GM19025 (cell line): ENCODE measurements at regions not wholly inside any gene's neighbourhood (a gene's known extent, or its start where the extent isn't known, plus 50 kb on each side); places are given as distances from the start of the nearest gene placed in this dataset.

ENCODE experiments used
- ATAC-seq: cut with Tn5 transposase; IDR thresholded peaks from one replicate; pipeline ENCODE4 v1.9.1; 2021; ENCODE audit warnings: mild to moderate bottlenecking, low read depth, moderate library complexity; ENCODE audit not compliant: unreplicated experiment

GRCh38 chr9:26026423-26027100, 348.3 kb upstream of the TUSC1 start:
- ATAC-seq = no peak

GRCh38 chr9:26013199-26013598, 335.0 kb upstream of the TUSC1 start:
- no peak for ATAC-seq

DNA sequence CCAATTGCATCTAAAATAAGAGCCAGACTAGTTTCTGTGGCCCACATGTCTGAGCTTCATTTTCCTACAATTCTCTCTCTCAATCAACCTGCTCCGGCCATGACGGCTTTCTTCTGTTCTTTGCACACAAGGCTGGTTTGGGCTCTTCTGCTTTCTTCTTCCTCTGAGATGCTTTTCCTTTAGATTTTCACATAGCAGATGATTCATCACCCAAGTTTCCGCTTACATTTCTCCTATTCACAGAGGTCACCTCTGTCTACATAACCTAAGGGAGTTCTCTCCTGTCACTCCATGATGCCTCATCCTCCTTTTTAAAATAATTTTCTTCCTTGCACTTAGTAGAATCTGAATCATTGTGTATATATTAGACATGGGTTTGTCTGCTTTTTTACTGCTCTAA, 334.6 kb upstream of the TUSC1 start:
- no peak for ATAC-seq

DNA sequence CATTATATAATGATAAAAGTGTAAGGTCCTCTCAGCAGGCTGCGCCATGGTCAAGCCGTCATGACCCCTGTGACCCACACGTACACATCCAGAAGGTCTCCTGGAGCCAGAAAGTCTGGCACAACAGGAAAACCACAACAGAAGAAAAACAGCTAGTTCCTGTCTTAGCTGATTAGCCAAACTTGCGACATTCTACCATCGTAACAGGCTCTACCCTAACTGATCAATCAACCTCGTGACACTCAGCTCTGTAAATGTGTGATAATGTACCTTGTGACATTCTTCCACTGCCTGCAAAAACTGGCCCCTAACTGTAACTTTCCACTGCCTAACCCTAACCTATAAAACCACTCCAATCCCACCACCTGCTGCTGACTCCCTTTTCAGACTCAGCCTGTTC, 316.4 kb upstream of the TUSC1 start:
- ATAC-seq = no peak

GRCh38 chr9:25990376-25990775, 312.1 kb upstream of the TUSC1 start:
- ATAC-seq = no peak

DNA sequence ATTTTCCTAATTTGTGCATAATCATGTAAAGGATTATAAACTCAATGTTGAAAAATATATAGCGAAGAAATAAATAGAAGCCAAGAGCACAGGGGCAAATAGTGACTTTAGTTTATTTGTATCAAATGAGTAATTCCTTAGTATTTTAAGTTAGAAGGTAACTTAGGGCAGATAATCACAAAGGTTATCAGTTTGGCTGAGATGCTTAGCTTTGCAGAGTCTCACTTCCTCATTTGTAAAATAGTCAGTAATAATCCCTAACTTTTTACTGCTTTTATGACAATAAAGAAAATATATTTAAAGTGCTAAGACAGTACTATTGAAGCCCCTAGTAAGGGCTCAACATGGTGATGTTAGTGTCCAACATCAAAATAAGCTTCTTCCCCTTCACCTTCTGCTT, 297.4 kb upstream of the TUSC1 start:
- no peak for ATAC-seq

DNA sequence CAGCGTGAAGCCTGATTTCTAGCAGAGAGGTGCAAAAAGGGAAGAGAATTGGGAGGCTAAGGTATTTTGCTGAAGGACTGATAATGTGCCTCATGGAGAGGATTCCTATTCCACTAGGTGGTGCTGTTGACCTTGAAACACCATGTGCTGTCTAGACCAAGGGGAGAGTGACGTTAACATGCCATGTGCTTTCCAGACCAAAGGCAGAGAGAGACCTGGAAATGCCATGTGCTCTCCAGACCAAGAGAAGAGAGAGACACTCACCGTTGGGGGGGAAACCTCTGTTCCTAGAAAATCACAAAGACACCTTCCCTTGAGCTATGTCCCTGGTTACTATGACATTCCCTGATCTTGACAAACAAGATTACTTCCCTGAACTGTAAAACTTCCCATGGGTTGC, 286.0 kb upstream of the TUSC1 start:
- ATAC-seq = no peak

- ATAC-seq = no peak
These were observed 281.9 kb upstream of the TUSC1 start for GRCh38 chr9:25960178-25960577.

- ATAC-seq = no peak
These were observed 276.0 kb upstream of the TUSC1 start for GRCh38 chr9:25954209-25954608.

DNA sequence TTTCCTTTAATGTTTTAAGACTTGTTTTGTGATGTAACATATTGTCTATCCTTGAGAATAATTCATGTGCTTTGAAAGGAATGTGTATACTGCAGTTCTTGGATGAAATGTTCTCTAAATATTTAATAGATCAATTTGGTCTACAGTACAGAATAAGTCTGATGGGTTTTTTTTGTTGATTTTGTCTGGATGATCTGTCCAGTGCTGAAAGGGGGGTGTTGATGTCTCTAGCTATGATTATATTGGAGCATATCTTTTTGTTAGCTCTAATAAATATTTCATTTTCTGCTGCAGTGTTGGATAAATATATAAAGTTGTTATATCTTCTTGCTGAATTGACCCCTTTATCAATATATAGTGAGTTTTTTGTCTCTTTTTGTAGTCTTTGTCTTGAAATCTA, 269.9 kb upstream of the TUSC1 start:
- no peak for ATAC-seq

DNA sequence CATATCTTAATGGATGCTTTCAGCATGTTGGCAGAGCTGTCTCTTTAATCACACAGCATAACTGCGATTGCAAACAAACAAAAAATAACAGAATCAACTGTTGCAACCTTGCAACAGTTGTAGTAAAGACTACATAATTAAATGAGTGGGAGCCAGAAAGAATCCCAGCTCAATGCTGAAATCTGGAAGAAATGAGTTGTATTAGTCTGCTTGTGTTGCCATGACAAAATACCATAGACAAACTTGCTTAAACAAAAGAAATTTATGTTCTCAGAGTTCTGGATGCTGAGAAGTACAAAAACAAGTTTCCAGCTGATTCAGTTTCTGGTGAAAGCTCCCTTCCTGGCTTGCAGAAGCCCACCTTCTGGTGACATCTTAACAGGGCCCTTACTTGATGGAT, 260.9 kb upstream of the TUSC1 start:
- ATAC-seq = no peak

DNA sequence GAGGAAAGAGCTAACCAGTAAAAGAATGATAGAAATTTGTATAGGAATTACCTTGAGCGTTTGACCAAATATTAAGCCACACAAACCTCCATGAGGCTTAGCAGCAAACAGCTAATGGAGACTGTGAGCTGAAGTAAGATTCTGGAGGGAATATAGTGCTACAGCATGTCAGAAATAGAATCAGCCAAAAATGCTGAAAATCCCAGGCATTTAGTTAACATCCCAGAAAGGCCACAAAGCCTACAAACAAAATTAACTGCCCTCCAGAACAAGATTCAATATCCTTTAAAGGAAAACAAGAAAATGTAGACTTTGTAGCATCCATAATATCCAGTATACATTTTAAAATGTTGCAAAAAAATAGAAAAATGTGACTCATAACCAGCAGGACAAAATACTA, 257.8 kb upstream of the TUSC1 start:
- no peak for ATAC-seq

DNA sequence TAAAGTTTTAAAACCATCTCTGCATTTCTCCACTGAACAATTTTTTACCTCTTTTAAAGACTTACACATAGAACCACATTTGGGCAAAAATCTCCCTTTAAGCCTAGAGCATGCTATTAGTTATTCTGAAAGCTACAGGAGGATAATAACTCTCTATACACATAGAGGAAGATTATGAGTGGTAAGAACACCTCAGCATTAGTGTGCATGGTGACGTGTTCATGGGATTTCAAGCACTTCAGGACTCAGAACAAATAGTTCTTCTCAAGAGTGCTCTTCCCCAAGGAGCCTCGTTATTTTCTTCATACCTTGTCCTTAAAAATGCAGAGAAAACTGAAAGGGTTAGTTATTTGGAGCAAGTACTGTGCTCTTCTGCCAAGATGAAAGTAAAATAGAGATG, 256.9 kb upstream of the TUSC1 start:
- ATAC-seq = no peak

- ATAC-seq = no peak
These were observed 240.5 kb upstream of the TUSC1 start for GRCh38 chr9:25918761-25919160.

DNA sequence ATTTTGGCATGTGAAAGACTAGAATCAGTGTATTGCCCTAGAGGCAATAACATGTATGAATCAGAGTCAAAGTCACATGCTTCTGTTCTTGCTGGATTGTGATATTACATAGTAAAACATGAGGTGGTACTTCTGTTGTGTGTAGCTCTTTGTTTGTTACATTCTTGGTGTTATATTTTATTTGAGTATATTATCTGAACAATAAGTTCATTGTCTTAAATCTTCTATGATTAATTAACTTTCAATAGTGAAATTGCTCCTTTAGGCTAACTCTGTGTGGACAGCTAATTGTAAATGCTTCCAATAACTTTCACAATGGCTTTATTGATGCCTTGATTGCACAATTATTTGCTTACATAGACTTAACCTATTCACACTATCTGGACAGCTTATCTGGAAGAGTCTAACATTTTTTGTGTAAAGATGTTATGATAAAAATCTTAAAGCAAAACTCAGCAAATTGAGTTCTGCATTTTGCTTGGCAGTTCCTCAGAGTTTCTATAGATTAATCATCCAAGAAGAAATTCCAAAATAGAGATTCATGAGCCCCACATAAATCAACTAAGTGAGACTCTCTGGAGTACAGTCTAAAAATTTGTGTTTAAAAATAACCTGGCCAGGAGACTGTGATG, 239.6 kb upstream of the TUSC1 start:
- no peak for ATAC-seq

- ATAC-seq = no peak
These were observed 235.6 kb upstream of the TUSC1 start for GRCh38 chr9:25913806-25914205.

- ATAC-seq = no peak
These were observed 226.5 kb upstream of the TUSC1 start for GRCh38 chr9:25904701-25905100.

GRCh38 chr9:25891527-25891926, 213.3 kb upstream of the TUSC1 start:
- no peak for ATAC-seq

DNA sequence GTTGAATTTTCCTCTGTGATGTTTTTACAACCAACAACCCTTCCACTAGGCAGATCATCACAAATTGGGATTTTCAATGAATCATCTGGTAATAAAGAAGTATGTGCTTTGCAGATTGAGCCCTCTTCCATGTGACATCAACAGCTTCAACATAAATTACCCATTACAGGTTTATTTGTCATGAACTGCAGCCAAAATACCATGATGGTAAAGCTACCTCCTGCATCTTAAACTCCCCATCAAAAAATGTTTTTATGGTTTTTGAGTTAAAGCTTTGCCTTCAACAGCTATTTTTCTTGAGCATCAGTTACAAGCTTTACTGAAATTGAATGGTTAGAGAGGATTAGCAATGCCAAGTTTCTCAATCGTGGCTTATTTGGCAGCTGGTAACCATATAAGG, 211.4 kb upstream of the TUSC1 start:
- ATAC-seq = no peak

DNA sequence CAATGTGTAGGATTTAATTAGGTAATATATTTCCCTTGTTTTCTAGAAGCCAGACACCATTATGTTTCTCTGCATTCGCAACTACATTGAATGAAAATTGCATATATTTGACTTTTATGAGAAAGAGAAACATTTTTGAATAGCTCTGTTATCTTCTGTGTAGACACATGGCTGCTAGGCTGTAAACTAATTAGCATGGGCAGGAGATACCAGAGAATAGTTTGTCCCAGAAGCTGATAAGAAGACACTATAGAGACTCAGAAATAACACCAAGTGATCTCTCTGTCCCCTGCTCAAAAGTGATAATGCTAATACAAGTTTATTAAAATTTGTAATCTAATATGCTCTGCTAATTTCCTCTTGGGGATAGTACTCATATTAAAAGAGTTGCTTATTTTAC, 198.0 kb upstream of the TUSC1 start:
- ATAC-seq = no peak

GRCh38 chr9:25864509-25864908, 186.3 kb upstream of the TUSC1 start:
- ATAC-seq = no peak

- no peak for ATAC-seq
These were observed 183.2 kb upstream of the TUSC1 start for GRCh38 chr9:25861421-25861820.

- no peak for ATAC-seq
These were observed 178.9 kb upstream of the TUSC1 start for GRCh38 chr9:25857147-25857546.
